ENCODE measurements at regions not wholly inside any gene's neighbourhood (a gene's known extent, or its start where the extent isn't known, plus 50 kb on each side); places are given as distances from the start of the nearest gene placed in this dataset.

GRCh38 chr16:25419153-25419552, 161.5 kb upstream of the ZKSCAN2 start:
- no peak for TF ChIP-seq POLR2A (IDR thresholded peaks at IDR 0.05; ENCODE audit: low read depth, low read length)
- no peak for TF ChIP-seq TAF1 (IDR thresholded peaks at IDR 0.05; ENCODE audit: borderline replicate concordance, low read depth, low read length)
